Parathyroid adenoma (tissue), 2 donors: ENCODE measurements at regions not wholly inside any gene's neighbourhood (a gene's known extent, or its start where the extent isn't known, plus 50 kb on each side); places are given as distances from the start of the nearest gene placed in this dataset.

ENCODE experiments used
- H2AFZ ChIP-seq: fragments of 300-600 bp; sonication (generic); one replicate; pipeline ENCODE4 v1.7.0; 2017; ENCODE audit warnings: antibody characterized with exemption, mild to moderate bottlenecking
- H3K27ac ChIP-seq: fragments of 300-600 bp; sonication (generic); one replicate; pipeline ENCODE4 v1.7.0; 2017
- H3K27me3 ChIP-seq: fragments of 300-600 bp; sonication (generic); one replicate; pipeline ENCODE4 v1.7.0; 2017; ENCODE audit warnings: low read length; ENCODE audit not compliant: control insufficient read depth, insufficient read depth
- H3K36me3 ChIP-seq: fragments of 300-600 bp; sonication (generic); one replicate; pipeline ENCODE4 v1.7.0; 2017; ENCODE audit warnings: low read length; ENCODE audit not compliant: control insufficient read depth, insufficient read depth
- H3K4me1 ChIP-seq: fragments of 300-600 bp; sonication (generic); one replicate; pipeline ENCODE4 v1.7.0; 2017; ENCODE audit warnings: control low read depth
- H3K4me2 ChIP-seq: fragments of 300-600 bp; sonication (generic); one replicate; pipeline ENCODE4 v1.7.0; 2017; ENCODE audit warnings: low read length
- H3K4me3 ChIP-seq: fragments of 300-600 bp; sonication (generic); one replicate; pipeline ENCODE4 v1.7.0; 2017; ENCODE audit warnings: low read depth, low read length
- H3K79me2 ChIP-seq: fragments of 300-600 bp; sonication (generic); one replicate; pipeline ENCODE4 v1.7.0; 2017; ENCODE audit warnings: control low read depth
- H3K9ac ChIP-seq: fragments of 300-600 bp; sonication (generic); one replicate; pipeline ENCODE4 v1.7.0; 2017; ENCODE audit warnings: mild to moderate bottlenecking
- H3K9me3 ChIP-seq: fragments of 300-600 bp; sonication (generic); one replicate; pipeline ENCODE4 v1.7.0; 2017; ENCODE audit warnings: low read length; ENCODE audit not compliant: control insufficient read depth
- CTCF ChIP-seq: fragments of 300-600 bp; sonication (generic); IDR thresholded peaks from one replicate; pipeline ENCODE4 v1.7.0; 2017; ENCODE audit warnings: antibody characterized with exemption, mild to moderate bottlenecking
- donor health status: primary hyperparathyroidism.

DNA sequence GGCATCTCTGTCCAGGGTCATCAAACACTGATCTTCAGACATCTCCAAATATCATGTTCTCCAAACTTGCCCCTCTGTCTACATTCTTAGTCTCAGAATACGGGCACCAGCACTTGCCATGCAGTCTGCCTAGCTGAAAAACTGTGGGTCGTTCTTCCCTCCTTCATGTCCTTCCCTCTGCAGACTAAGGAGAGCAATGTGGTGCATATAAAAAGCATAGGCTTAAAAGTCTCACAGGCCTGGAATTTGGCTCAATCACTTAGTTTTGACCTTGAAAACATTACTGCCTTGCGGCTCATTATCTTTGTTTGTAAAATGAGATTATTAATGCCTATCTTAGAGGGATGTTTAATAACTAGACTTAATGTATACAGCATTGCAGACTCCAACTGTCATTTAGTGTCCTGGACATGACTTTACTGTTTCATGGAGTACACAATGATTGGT, 362.8 kb downstream of the NPR3 start:
- H3K27me3 ChIP-seq = no peaks in the 10 kb centered on the region
- no peak overlapping the region for H3K27ac ChIP-seq
- no peak overlapping the region for H2AFZ ChIP-seq
- no peaks in the 10 kb centered on the region for H3K9me3 ChIP-seq
- no peak overlapping the region for H3K4me2 ChIP-seq
- no peaks in the 10 kb centered on the region for H3K4me1 ChIP-seq
- H3K36me3 ChIP-seq = no peaks in the 10 kb centered on the region
- no peak overlapping the region for H3K4me3 ChIP-seq
- H3K9ac ChIP-seq = no peak overlapping the region
- H3K79me2 ChIP-seq = no peaks in the 10 kb centered on the region
- no peak for TF ChIP-seq CTCF

GRCh38 chr5:33074548-33074947, 363.4 kb downstream of the NPR3 start:
- H3K79me2 ChIP-seq = no peaks in the 10 kb centered on the region
- H3K36me3 ChIP-seq = no peaks in the 10 kb centered on the region
- no peak overlapping the region for H2AFZ ChIP-seq
- H3K27ac ChIP-seq = no peak overlapping the region
- H3K27me3 ChIP-seq = no peaks in the 10 kb centered on the region
- no peaks in the 10 kb centered on the region for H3K9me3 ChIP-seq
- H3K9ac ChIP-seq = no peak overlapping the region
- no peak overlapping the region for H3K4me2 ChIP-seq
- no peak for TF ChIP-seq CTCF
- no peaks in the 10 kb centered on the region for H3K4me1 ChIP-seq
- no peak overlapping the region for H3K4me3 ChIP-seq

DNA sequence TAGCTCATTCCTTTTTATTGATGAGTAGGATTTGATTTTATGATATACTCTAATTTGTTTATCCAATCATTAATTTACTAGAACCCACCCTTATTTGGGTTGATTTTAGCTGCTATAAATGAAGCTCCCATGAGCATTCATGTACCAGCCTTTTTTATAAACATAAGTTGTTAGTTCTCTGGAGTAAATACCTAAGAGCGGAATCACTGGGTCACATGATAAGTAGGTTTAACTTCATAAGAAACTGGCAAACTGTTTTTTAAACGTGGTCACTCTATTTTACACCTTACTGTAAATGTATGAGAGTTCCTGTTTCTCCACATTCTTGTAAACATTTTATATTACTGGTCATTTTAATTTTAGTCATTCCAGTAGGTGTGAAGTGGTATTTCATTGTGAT, 364.6 kb downstream of the NPR3 start:
- H3K36me3 ChIP-seq = no peaks in the 10 kb centered on the region

DNA sequence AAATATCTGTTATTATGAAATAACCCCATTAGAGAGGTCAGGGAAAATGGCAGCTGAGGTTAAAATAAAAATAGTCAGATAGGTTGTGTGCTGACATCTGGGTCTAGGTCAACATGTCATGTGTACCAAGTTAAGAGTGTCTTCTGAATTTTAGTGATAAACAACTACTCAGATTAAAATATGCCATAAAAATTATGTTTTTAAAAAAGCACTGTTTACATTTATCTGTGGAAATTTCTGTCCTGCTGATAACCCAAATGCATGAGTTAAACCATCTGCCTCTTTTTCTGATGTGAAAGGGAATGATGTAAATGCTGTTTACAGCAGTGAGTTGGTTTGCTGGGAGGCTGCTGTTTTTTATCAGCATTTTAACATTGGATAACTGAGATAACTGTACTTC, 361.2 kb upstream of the TARS1 start:
- TF ChIP-seq CTCF = no peak
- no peak overlapping the region for H2AFZ ChIP-seq
- H3K27me3 ChIP-seq = no peaks in the 10 kb centered on the region
- no peaks in the 10 kb centered on the region for H3K36me3 ChIP-seq
- H3K4me2 ChIP-seq = no peak overlapping the region
- no peaks in the 10 kb centered on the region for H3K9me3 ChIP-seq
- no peak overlapping the region for H3K27ac ChIP-seq
- no peaks in the 10 kb centered on the region for H3K4me1 ChIP-seq
- no peaks in the 10 kb centered on the region for H3K79me2 ChIP-seq
- no peak overlapping the region for H3K4me3 ChIP-seq
- H3K9ac ChIP-seq = no peak overlapping the region

More for the DNA sequence above, 364.6 kb downstream of the NPR3 start:
- no peak for TF ChIP-seq CTCF
- H3K9me3 ChIP-seq = no peaks in the 10 kb centered on the region
- no peaks in the 10 kb centered on the region for H3K4me1 ChIP-seq
- no peak overlapping the region for H3K4me3 ChIP-seq
- H3K79me2 ChIP-seq = no peaks in the 10 kb centered on the region
- H3K27ac ChIP-seq = no peak overlapping the region
- H2AFZ ChIP-seq = no peak overlapping the region
- no peaks in the 10 kb centered on the region for H3K27me3 ChIP-seq
- H3K9ac ChIP-seq = no peak overlapping the region
- H3K4me2 ChIP-seq = no peak overlapping the region

GRCh38 chr5:33080287-33080686, 360.5 kb upstream of the TARS1 start:
- H3K27ac ChIP-seq = no peak overlapping the region
- H3K9me3 ChIP-seq = no peaks in the 10 kb centered on the region
- no peaks in the 10 kb centered on the region for H3K27me3 ChIP-seq
- H3K4me2 ChIP-seq = no peak overlapping the region
- no peak overlapping the region for H3K9ac ChIP-seq
- no peaks in the 10 kb centered on the region for H3K4me1 ChIP-seq
- H3K79me2 ChIP-seq = no peaks in the 10 kb centered on the region
- no peak overlapping the region for H2AFZ ChIP-seq
- H3K4me3 ChIP-seq = no peak overlapping the region
- no peak for TF ChIP-seq CTCF
- H3K36me3 ChIP-seq = no peaks in the 10 kb centered on the region
